Adrenal gland (tissue), 9 donors: ENCODE measurements at regions not wholly inside any gene's neighbourhood (a gene's known extent, or its start where the extent isn't known, plus 50 kb on each side); places are given as distances from the start of the nearest gene placed in this dataset.

ENCODE experiments used
- DNase-seq, 7 donors: peaks; one replicate each; pipeline ENCODE4 v3.0.0-alpha.2; 2019 to 2020
- H3K27ac ChIP-seq, 5 donors: fragments of 200-600 bp; sonication (generic) in 4 of 5; 1 replicate in 3 of 5; 2 replicates in 2 of 5; pipeline versions ENCODE4 v1.5.1 to v1.8.0; 2016 to 2020; ENCODE audit warnings: mild to moderate bottlenecking in 1 of 5
- H3K27me3 ChIP-seq: fragments of 200-600 bp; 2 replicates; pipeline ENCODE4 v1.8.0; 2021
- H3K36me3 ChIP-seq, 2 donors: fragments of 200-600 bp; replicated peaks in 1 of 2; 1 replicate in 1 of 2; 2 replicates in 1 of 2; pipeline versions ENCODE4 v1.5.1 to v1.8.0; 2018 to 2022
- H3K4me1 ChIP-seq, 2 donors: fragments of 200-600 bp; replicated peaks in 1 of 2; 1 replicate in 1 of 2; 2 replicates in 1 of 2; pipeline versions ENCODE4 v1.5.1 to v1.8.0; 2018 to 2021
- H3K4me3 ChIP-seq, 4 donors: fragments of 200-600 bp; sonication (generic) in 3 of 4; one replicate each; pipeline ENCODE4 v1.5.1; 2016 to 2018
- H3K9me3 ChIP-seq, 3 donors: fragments of 200-600 bp; sonication (generic) in 1 of 3; replicated peaks in 1 of 3; 1 replicate in 2 of 3; 2 replicates in 1 of 3; pipeline versions ENCODE4 v1.5.1 to v1.8.0; 2016 to 2021
- POLR2A ChIP-seq, 2 donors: fragments of 450-650 bp; IDR thresholded peaks; one replicate each; pipeline ENCODE4 v1.6.1; 2017; ENCODE audit warnings: antibody characterized with exemption in 2 of 2, mild to moderate bottlenecking in 2 of 2, moderate library complexity in 1 of 2
- WGBS, 4 donors: extraction: QIAGEN DNeasy Blood & Tissue Kit in 2 of 4; methylation state at CpG; one replicate each; pipeline versions ENCODE4 v1.1.5 to v1.1.7; 2013 to 2017; 5-methylcytosine and 5-hydroxymethylcytosine counted together
- intact Hi-C, 2 donors: fragments of 100-400 bp; cut with DNase I; formaldehyde crosslinking; loops; one replicate each; pipeline versions ENCODE4 v1.14.1 to v1.15.0; 2022 to 2023
- TF ChIP-seq, protein P1 (sequence below), 6 experiments: fragments of 450-650 bp in 4 of 6; fragments of 200-600 bp in 2 of 6; sonication (generic) in 1 of 6; IDR thresholded peaks; 1 replicate in 5 of 6; 2 replicates in 1 of 6; pipeline versions ENCODE4 v1.5.1 to v1.8.0; 2016 to 2021; ENCODE audit warnings: antibody characterized with exemption in 6 of 6, mild to moderate bottlenecking in 2 of 6, moderate library complexity in 1 of 6
- donor health status: healthy with polysubstance abuse.
- donor health status: Bipolar disorder and iron deficiency.
- donor health status: DM: yes; HTN: yes; CAD: no.
- donor health status: DM: no; HTN: no; CAD: no.
- donor health status: DM: no; HTN: no; CAD: no.

DNA sequence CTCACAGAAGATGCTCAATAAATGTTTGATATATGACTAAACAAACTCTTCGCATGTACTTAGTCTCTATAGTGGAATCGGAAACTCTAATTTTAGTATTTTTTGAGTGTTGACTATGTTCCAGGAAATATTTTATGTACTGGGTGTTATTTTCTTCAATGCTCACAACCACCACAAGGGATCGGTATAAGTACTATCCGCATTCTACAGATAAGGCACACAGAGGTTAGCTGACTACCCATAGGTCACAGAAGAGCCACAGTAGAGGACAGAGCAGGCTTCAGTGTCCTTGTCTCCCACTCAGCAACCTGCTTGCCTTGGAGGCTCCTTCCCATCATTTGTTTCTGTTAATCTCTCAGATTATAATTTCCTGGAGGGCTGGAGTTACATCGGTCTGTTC lies 451.3 kb downstream of the OMA1 start:
- intact Hi-C loops, result no loop called here
- no peaks in the 10 kb centered on the region for H3K9me3 ChIP-seq
- no peak for DNase-seq
- no peaks in the 10 kb centered on the region for H3K36me3 ChIP-seq
- no peaks in the 10 kb centered on the region for H3K27me3 ChIP-seq
- TF ChIP-seq POLR2A (IDR thresholded peaks at IDR 0.05), result no peak
- TF ChIP-seq, protein P1, sequence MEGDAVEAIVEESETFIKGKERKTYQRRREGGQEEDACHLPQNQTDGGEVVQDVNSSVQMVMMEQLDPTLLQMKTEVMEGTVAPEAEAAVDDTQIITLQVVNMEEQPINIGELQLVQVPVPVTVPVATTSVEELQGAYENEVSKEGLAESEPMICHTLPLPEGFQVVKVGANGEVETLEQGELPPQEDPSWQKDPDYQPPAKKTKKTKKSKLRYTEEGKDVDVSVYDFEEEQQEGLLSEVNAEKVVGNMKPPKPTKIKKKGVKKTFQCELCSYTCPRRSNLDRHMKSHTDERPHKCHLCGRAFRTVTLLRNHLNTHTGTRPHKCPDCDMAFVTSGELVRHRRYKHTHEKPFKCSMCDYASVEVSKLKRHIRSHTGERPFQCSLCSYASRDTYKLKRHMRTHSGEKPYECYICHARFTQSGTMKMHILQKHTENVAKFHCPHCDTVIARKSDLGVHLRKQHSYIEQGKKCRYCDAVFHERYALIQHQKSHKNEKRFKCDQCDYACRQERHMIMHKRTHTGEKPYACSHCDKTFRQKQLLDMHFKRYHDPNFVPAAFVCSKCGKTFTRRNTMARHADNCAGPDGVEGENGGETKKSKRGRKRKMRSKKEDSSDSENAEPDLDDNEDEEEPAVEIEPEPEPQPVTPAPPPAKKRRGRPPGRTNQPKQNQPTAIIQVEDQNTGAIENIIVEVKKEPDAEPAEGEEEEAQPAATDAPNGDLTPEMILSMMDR (IDR thresholded peaks at IDR 0.05), result no peak
- H3K27ac ChIP-seq, result no peak overlapping the region
- no peak overlapping the region for H3K4me3 ChIP-seq
- H3K4me1 ChIP-seq, result no peaks in the 10 kb centered on the region
- 89 to 96% (median 92%) methylated on average over 5 of the region's 5 CpGs for WGBS, 4 donors

DNA sequence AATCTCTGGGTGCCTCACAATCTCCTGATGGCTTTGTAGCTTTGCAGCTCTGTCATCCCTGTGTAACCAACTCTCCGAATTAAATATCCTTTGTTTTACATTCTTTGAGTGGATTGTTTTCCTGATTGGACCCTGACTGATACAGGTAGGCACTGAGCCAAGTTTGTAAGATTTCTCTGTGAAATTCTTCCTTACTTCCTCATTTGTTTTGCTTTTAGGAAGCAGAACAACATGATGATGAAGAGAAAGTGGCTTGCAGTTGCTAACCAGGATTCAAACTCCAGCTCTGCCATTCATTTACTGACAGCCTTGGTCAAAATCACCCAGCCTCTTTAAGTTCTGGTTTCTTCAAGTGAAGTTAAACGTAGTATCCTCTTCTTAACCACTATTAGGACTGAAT lies 452.3 kb downstream of the OMA1 start:
- TF ChIP-seq POLR2A (IDR thresholded peaks at IDR 0.05), result no peak
- TF ChIP-seq, protein P1 (IDR thresholded peaks at IDR 0.05), result no peak
- DNase-seq, result no peak
- Histone ChIP-seq H3K9me3 (no peaks in the 10 kb centered on the region), H3K36me3 (no peaks in the 10 kb centered on the region), H3K27ac (no peak overlapping the region), H3K27me3 (no peaks in the 10 kb centered on the region), H3K4me3 (no peak overlapping the region), H3K4me1 (no peaks in the 10 kb centered on the region)
- intact Hi-C loops, result no loop called here
- WGBS, 4 donors, result 70 to 80% (median 75%) methylated on average over 2 of the region's 2 CpGs

DNA sequence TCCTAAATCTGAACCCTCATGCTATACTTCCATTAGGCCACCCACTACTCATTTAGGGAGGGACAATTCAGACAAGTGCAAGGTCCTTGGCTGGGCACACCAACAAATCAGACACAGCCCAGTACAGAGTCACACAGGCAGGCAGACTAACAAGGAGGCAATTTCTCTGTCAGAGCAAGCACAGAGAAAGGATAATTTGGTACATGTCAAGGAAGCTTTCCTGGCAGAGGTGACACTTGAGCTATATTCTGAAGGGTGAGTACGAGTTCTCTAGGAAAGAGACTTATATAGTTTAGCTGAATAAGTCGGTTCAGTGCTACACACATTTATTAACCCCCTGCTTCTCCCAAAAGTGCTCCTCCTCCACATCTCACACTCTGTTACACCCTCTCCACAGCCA lies 455.9 kb downstream of the OMA1 start:
- no peak overlapping the region for H3K4me3 ChIP-seq
- WGBS, 4 donors, result 40 to 71% (median 54%) methylated on average over 2 of the region's 2 CpGs

DNA sequence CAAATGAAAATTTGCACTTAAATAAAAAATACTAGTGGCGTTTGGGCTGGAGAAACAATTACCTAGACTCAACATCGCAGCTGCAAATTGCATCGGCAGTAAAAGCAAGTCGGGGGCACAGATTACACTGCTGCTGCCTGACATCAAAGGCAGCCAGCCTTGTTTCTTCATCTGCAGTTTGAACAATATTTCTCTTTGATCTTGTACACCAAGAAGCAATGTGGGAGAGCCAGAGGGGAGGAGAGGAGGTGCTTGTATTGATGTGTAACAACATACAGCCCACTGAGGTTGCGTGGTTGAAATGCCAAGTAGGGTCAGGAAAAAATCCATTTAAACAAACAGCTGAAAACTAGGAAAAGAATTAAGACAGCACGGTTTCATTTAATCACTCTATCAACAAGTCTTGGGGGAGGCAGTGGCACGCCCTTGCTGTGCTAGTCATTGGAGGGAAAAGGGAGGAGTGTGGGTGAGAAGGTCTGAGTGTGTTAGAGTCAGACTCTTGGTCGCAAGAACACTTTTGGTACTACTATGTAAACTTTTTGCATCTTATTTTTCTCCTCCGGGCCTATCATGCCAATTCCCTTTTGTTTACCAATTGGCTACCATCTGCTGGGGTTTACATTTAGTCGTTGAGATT lies 456.5 kb downstream of the OMA1 start:
- H3K36me3 ChIP-seq, result no peaks in the 10 kb centered on the region
- TF ChIP-seq, protein P1 (IDR thresholded peaks at IDR 0.05), result no peak
- TF ChIP-seq POLR2A (IDR thresholded peaks at IDR 0.05), result no peak
- DNase-seq, result no peak
- no peaks in the 10 kb centered on the region for H3K9me3 ChIP-seq
- 64 to 67% (median 65%) methylated on average over 10 of the region's 10 CpGs for WGBS, 4 donors
- no peak overlapping the region for H3K27ac ChIP-seq
- H3K4me3 ChIP-seq, result no peak overlapping the region
- H3K27me3 ChIP-seq, result no peaks in the 10 kb centered on the region
- no peaks in the 10 kb centered on the region for H3K4me1 ChIP-seq
- intact Hi-C loops, result no loop called here

More for the DNA sequence above, 455.9 kb downstream of the OMA1 start:
- Histone ChIP-seq H3K9me3 (no peaks in the 10 kb centered on the region), H3K27ac (no peak overlapping the region), H3K4me1 (no peaks in the 10 kb centered on the region), H3K36me3 (no peaks in the 10 kb centered on the region), H3K27me3 (no peaks in the 10 kb centered on the region)
- intact Hi-C loops, result no loop called here
- TF ChIP-seq, protein P1 (IDR thresholded peaks at IDR 0.05), result no peak
- TF ChIP-seq POLR2A (IDR thresholded peaks at IDR 0.05), result no peak
- DNase-seq, result no peak
